HCEC 1CT (cell line): ENCODE measurements at regions not wholly inside any gene's neighbourhood (a gene's known extent, or its start where the extent isn't known, plus 50 kb on each side); places are given as distances from the start of the nearest gene placed in this dataset.

Experiments used
- DNase-seq: peaks from one replicate; pipeline ENCODE4 v3.0.0-alpha.2; 2017

DNA sequence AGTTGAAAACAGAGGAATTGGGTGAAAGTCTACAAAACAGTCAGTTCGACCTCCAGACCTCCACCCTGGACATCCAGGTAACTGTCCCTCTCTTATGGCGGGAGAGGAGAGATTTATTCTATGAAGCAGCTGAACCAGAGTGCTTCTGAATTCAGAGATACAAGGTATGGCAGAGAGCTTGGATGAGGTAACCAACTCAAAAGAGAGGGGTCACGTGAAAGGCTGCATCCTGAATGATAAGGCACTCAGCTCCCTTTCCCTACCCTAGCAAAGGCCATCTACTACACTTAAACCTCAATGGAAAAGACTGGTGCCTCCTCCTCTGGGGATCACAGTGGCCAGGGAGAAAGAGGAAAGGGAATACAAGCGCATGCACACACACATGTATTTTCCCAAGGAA is 88.4 kb upstream of the KCNA3 start:
- no peak for DNase-seq

DNA sequence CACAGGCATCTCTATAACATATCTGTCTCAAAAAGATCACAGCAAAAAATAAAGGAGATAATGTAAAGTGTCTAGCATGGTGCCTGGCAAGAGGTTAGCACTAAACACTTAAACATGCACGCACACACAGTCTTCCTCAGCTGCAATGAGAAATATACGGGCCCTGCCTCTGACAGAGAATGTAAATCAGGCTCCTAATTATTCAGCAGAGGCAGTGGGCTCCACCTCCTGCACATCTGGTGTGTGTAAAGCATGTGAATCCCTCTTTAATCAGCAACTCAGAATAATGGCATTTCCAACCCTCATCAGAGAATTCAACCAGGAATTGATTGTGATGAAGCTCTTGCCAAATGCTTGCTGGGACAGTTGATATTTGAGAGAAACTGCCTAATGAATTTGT is 85.6 kb upstream of the KCNA3 start:
- DNase-seq, result no peak

DNA sequence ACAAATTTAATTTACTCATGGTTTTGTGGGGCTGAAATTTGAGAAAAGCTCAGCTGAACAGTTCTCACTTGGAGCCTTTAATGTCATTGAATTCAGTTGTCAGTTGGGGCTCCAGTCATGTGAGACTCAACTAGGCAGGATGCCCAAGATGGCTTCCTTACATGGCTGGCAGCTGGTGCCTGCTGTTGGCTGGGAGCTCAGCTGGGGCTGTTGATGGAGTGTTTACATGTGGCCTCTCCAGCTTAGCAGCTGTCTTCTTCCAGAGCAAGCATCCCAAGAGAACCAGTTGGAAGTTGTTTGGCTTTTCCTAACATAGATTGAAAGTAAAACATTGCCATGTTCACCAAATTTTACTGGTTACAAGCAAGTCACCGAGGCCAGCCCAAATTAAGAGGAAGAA is 81.8 kb upstream of the KCNA3 start:
- no peak for DNase-seq

DNA sequence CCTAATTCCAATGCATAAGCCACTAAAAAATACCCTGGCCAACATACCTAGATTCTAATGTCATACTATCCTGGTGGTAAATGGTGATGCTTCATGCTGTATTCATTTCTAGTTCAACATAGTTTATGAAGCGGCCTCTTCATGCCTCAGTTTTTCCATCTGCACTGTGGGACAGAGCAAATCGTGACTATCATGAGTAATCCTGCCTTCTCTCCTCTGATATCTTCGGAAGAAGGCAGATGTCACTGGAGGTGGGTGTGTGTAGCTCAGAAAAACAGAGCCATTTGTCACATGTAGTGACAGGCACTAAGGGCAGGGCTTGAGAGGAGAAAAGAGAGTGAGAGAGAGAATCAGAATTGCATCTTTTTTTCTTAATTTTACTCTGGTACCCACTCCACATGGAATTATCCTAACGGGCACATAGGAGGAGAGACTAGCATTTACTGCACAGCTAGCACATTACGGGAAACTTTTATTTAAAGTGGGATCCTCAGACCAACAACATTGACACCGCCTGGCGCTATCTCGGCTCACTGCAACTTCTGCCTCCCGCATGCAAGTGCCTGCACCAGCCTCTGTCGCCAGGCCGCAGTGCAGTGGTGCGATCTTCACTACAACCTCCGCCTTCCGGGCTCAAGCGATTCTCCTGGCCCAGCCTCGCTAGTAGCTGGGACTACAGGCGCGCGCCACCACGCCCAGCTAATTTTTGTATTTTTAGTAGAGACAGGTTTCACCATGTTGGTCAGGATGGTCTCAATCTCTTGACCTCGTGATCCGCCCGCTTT is 78.4 kb upstream of the KCNA3 start:
- no peak for DNase-seq

DNA sequence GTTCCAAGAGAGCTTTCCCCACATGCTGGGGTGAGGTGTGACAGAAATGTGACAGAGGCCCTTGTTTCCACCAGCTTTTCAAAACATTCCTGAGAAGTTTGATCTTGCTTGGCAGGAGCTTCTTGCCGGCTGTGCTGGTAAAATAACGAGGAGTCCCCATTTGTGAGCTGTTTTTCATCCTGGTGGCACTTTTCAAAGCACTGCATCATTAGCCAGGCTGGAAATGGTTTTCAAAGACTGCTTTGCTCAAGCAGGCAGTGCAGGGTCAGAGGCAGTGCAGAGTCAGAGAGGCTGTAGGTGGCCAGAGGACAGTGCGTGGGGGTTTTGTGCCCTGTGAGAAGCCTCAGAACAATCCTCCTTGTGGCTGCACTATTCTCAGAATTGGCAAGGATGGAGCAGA is 75.8 kb upstream of the KCNA3 start:
- DNase-seq, result no peak

DNA sequence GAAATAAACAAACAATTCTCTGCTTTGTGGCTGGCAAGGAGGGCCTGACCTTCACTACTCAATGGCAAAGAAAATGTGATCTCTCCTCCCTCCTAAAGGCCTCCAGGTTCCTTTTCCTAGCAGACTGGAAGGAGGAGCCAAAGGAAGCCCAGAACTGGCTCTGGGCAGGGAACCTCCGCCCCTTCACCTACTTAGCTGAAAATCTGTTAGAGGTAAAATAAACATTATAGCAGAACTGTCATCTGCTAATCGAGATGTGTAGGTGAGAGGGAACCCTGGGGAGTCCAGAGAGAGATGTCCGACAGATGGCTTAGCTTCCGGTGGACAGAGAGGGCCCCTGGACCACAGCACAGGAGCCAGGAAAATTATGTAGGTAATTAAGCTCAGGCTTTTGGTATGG is 75.2 kb upstream of the KCNA3 start:
- DNase-seq, result no peak

DNA sequence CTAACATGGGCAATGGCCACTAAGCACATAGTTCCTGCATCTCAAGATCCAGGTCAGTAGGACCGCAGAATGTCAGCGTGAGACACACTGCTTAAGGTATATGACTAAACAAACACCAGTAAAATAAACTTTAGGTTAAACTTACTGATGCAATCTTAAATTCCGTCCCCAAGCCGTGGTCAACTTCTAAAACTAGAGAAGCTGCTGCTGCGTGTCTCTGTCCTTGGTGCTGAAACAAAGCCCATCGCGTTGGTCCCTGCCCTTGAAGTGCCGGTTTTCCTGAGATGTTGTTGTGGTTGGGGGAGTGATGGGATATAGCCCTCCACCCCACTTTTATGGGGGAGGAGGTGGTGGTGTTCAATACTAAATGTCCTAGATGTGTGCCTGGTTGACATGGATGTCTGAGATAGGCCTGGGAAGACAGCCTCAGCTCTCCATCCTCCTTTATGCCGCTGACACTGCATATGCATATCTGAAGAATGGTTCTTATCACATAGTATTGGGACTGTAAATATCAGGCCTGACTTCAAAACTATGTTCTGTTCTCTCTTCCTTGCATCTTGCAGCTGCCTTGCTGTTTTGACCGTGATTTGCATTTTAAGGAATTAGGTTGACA is 72.0 kb upstream of the KCNA3 start:
- peak; percentile 50 for DNase-seq

DNA sequence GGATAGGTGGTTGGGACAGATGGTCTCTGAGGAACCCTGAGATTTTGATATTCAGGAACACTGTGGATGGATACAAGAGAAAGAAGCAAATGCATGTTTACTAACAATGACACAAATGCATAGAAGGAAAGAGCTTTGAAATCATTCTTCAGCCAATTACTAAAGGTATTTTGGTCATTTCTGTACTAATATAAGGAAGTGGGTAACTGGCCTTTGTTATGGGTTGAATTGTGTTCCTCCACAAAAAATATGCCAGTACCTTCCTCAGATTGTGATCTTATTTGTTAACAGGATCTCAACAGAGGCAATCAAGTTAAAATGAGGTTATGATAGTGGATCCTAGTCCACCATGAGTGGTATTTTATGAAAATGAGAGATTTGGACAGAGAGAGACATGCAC is 68.7 kb upstream of the KCNA3 start:
- DNase-seq, result no peak

DNA sequence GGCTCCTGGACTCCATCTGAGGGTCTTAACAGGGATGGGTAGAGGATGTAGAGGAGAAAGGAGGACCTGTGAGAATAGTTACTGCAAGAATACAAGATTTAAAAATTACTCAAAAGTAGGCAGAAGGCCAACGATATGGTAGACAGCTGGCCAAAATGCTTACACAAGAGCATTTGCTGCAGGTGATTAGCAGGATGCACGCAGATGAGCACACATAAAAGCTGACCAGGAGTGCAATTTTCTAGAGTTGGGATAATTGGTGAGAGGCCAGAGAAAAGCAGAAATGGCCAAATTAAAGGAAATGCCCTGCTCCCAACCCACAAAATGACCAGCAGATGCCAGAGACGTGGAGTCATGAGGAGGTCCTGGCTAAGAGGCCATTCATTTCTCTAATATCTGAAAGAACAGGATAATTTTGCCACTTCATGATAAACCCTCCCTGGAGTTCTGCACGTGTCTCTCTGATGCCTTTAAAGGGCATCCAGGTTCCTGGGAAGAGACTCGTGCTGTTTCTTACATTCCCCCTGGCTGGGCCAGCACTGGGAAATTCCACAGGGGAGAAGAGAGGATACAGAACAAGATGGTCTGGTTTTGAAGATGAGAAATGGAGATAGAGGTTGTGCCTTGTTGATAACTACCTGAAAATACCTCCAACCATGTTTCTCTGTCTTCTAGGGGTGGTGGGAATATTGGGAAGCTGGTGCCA is 62.3 kb upstream of the KCNA3 start:
- no peak for DNase-seq

DNA sequence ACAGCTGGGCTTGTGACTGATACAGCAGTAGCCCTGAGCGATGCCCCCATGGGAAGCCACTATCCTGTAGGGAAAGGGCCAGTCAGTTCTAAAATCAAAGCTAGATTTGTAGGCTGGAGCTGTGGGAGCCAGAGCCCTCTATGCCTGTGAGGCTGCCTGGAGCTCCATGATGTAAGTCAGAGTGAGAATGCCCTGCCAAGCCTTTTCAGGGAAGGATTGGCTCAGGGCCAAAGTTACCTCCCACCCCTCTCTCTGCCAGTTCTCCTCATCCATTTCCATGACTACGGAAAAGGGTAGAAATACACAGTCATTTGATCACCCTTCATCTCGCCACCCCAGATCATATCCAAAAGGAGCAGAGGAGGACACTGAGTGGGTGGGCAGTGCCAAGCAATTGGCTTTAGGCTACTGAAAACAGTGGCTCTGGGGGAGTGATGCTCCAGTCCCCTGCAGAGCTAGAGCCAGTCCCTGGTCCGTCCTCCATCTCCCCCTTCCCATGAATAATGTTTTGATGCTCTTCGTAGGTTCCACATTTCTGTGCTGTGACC is 59.5 kb upstream of the KCNA3 start:
- DNase-seq, result no peak

DNA sequence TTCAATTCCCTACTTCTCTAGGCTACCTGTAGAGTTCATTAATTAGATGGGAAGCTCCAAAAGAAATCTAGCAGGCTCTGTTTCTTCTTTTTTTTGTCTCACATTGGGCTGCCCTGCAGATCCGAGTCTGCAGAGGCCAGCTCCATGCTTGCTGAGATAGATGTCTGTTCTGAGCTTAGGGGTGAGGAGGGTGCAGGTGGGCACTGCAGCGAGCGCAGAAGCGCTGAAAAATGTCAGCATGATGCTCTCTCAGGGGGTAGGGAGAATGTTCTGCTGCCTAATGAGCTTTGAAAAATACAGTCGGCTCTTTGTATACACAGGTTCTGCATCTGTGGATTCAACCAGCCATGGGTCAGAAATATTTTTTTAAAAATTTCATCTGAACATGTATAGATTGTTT is 56.8 kb upstream of the KCNA3 start:
- DNase-seq, result no peak

DNA sequence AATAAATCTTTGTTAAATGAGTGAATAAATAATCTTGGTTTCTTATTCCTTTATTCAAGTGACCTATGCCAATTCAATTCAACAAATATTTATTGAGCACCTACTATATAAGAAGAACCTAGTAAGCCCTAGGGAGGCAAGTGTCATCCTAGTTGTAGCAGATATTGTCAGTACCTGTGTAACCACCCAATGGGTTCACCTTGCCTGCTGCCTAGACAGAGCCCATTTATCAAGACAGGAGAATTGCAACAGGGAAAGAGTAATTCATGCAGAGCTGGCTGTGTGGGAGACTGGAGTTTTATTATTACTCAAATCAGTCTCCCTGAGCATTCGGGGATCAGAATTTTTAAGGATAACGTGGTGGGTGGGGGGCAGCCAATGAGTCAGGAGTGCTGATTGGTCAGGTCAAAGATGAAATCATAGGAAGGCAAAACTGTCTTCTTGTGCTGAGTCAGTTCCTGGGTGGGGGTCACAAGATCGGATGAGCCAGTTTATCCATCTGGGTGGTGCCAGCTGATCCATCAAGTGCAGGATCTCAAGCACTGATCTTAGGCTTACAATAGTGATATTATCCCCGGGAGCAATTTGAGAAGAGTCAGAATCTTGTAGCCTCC is 53.8 kb upstream of the KCNA3 start:
- no peak for DNase-seq

DNA sequence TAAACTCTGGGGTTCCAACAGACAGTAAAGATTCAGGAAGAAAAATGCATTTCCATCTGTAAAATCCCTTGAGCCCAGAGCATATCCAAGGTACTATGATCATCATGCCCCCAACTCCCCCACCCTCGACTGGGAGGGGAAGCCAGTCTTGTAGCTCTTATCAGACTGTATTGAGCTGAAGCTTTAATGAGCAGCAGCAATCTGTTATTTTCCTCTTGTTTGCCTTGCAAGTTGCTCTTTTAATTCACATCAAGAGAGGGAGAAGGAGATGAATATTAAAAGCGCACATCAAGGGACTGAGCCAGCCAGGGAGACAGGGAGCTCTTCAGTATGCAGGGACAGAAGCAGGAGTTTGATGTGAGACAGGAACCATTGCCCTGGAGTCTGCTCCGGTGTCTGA is 52.5 kb upstream of the KCNA3 start:
- no peak for DNase-seq

DNA sequence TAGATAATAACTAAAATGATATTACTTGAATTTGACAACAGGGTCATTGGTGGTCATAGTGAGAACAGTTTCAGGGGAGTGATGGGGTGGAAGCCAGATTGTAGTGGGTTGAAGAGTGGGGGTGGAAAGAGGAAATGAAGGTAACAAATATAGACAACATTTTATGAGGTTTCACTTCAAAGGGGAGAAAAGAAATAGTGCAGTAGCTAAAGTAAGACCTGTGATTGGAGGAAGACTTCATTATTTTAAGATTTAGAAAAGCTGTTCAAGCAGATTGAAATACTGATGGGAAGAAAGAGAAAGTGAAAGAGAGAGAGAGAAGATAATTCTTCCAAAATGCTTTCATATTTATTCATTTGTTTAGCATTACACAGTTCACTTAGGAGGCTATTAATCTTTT is 52.0 kb upstream of the KCNA3 start:
- no peak for DNase-seq
